Esophagus squamous epithelium (tissue), 4 donors: ENCODE measurements at regions not wholly inside any gene's neighbourhood (a gene's known extent, or its start where the extent isn't known, plus 50 kb on each side); places are given as distances from the start of the nearest gene placed in this dataset.

Source experiments
- POLR2A ChIP-seq, 4 donors: fragments of 450-650 bp; IDR thresholded peaks; one replicate each; pipeline ENCODE4 v1.6.1; 2017; ENCODE audit warnings: antibody characterized with exemption in 4 of 4, mild to moderate bottlenecking in 4 of 4, moderate library complexity in 3 of 4
- TF ChIP-seq, protein P1 (sequence below), 6 experiments: fragments of 450-650 bp in 4 of 6; fragments of 200-600 bp in 2 of 6; sonication (generic) in 2 of 6; IDR thresholded peaks; one replicate each; pipeline ENCODE4 v1.5.1; 2016 to 2019; ENCODE audit warnings: antibody characterized with exemption in 6 of 6, mild to moderate bottlenecking in 4 of 6, moderate library complexity in 4 of 6

DNA sequence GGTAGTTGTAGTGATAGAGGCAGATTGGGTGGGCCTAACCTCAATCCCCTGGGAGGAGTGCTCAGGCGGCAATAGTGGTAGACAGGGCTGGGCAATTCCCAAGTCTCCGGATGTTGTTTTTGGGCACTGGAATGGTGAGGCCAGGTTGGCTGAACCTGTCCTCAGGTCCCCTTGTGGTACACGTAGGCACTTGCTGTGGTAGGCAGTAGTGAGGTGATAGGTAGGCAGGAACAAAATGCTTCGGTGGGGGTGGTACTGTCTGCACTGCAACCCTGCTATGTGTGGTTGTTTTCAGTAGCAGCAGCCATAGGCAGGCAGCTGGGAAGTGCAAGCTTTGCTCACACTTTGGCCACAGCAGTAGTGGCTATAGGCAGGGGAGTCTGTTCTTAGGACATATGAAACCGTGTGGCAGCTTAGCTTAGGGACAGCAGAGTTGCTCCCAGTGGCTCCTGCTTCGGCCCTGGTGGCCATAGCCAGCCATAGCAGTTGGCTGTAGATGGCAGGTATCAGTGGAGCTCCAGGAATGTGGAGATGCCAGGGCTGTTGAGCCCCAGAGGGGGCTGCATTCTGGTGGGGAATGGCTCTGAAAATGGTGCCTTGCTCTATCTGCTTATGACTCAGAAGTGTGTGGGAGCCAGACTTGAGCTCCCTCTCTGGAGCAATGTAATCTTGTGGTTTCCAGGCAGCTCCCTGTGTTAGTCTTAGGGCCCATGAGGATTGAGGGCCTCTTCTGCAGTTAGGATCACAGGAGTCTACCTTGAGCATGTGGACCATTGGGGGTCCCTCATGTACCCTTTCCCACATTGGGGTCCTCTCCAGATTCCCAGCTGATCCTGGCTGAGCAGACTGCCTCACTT is 241.8 kb upstream of the BMP2 start:
- TF ChIP-seq, protein P1, sequence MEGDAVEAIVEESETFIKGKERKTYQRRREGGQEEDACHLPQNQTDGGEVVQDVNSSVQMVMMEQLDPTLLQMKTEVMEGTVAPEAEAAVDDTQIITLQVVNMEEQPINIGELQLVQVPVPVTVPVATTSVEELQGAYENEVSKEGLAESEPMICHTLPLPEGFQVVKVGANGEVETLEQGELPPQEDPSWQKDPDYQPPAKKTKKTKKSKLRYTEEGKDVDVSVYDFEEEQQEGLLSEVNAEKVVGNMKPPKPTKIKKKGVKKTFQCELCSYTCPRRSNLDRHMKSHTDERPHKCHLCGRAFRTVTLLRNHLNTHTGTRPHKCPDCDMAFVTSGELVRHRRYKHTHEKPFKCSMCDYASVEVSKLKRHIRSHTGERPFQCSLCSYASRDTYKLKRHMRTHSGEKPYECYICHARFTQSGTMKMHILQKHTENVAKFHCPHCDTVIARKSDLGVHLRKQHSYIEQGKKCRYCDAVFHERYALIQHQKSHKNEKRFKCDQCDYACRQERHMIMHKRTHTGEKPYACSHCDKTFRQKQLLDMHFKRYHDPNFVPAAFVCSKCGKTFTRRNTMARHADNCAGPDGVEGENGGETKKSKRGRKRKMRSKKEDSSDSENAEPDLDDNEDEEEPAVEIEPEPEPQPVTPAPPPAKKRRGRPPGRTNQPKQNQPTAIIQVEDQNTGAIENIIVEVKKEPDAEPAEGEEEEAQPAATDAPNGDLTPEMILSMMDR (IDR thresholded peaks at IDR 0.05), result no peak
- TF ChIP-seq POLR2A (IDR thresholded peaks at IDR 0.05), result no peak
